Fibroblast of lung (primary cell): ENCODE measurements at regions not wholly inside any gene's neighbourhood (a gene's known extent, or its start where the extent isn't known, plus 50 kb on each side); places are given as distances from the start of the nearest gene placed in this dataset.

Experiments used
- CTCF ChIP-seq, 2 donors: IDR thresholded peaks in 1 of 2; conservative IDR thresholded peaks in 1 of 2; 1 replicate in 1 of 2; 2 replicates in 1 of 2; pipeline ENCODE4 v1.5.1; 2011 to 2012; ENCODE audit warnings: low read length in 2 of 2, control low read depth in 1 of 2, inconsistent platforms in 1 of 2, low read depth in 1 of 2, mild to moderate bottlenecking in 1 of 2
- EZH2 ChIP-seq: IDR thresholded peaks from 2 replicates; pipeline ENCODE4 v1.5.1; 2012; ENCODE audit warnings: low read length, control low read depth, mild to moderate bottlenecking; ENCODE audit errors: missing control alignments

- TF ChIP-seq CTCF (conservative IDR thresholded peaks at IDR 0.05 in 1 of 2, IDR thresholded peaks at IDR 0.05 in 1 of 2; ENCODE audit: low read depth in 1 of 2, low read length in 2 of 2): no peak
- no peak for TF ChIP-seq EZH2
Observed at GRCh38 chr6:139628270-139628669, 253.8 kb upstream of the CITED2 start.
